Mesendoderm (in vitro differentiated cells): ENCODE measurements at regions not wholly inside any gene's neighbourhood (a gene's known extent, or its start where the extent isn't known, plus 50 kb on each side); places are given as distances from the start of the nearest gene placed in this dataset.
A peak's percentile ranks its signal among the peaks of the same experiment; 100 is the strongest.

Experiments
- DNase-seq: peaks from one replicate; pipeline ENCODE4 v3.0.0; 2013
- H2AK5ac ChIP-seq: 2 replicates; pipeline ENCODE4 v1.6.1; 2013; ENCODE audit warnings: low read length, inconsistent platforms
- H2BK120ac ChIP-seq: 2 replicates; pipeline ENCODE4 v1.6.1; 2013; ENCODE audit warnings: low read depth, mild to moderate bottlenecking, low read length, moderate library complexity, mixed read lengths
- H2BK15ac ChIP-seq: replicated peaks from 2 replicates; pipeline ENCODE4 v1.6.1; 2013; ENCODE audit warnings: low read depth, mild to moderate bottlenecking, moderate library complexity
- H2BK5ac ChIP-seq: 2 replicates; pipeline ENCODE4 v1.6.1; 2013; ENCODE audit warnings: low read length, inconsistent platforms
- H3K18ac ChIP-seq: 2 replicates; pipeline ENCODE4 v1.6.1; 2013; ENCODE audit warnings: mild to moderate bottlenecking, low read length, mixed read lengths
- H3K23ac ChIP-seq: one replicate; pipeline ENCODE4 v1.6.1; 2013; ENCODE audit warnings: low read length
- H3K27ac ChIP-seq: 2 replicates; pipeline ENCODE4 v1.5.1; 2013; ENCODE audit warnings: low read depth, mild to moderate bottlenecking, inconsistent platforms, low read length, moderate library complexity
- H3K27me3 ChIP-seq: 2 replicates; pipeline ENCODE4 v1.6.1; 2013; ENCODE audit warnings: low read length, control low read depth, mild to moderate bottlenecking, inconsistent platforms; ENCODE audit not compliant: insufficient read depth, poor library complexity
- H3K36me3 ChIP-seq: 2 replicates; pipeline ENCODE4 v1.6.1; 2013; ENCODE audit warnings: low read length, inconsistent platforms; ENCODE audit not compliant: control insufficient read depth, insufficient read depth
- H3K4ac ChIP-seq: one replicate; pipeline ENCODE4 v1.6.1; 2013; ENCODE audit warnings: low read depth, mild to moderate bottlenecking, low read length, moderate library complexity
- H3K4me1 ChIP-seq: 2 replicates; pipeline ENCODE4 v1.6.1; 2013; ENCODE audit warnings: low read depth, low read length, inconsistent platforms; ENCODE audit not compliant: control insufficient read depth
- H3K4me2 ChIP-seq: 2 replicates; pipeline ENCODE4 v1.6.1; 2013; ENCODE audit warnings: low read length
- H3K4me3 ChIP-seq: 2 replicates; pipeline ENCODE4 v1.5.1; 2013; ENCODE audit warnings: mild to moderate bottlenecking, low read length
- H3K56ac ChIP-seq: one replicate; pipeline ENCODE4 v1.6.1; 2013; ENCODE audit warnings: low read length
- H3K79me1 ChIP-seq: 2 replicates; pipeline ENCODE4 v1.6.1; 2013; ENCODE audit warnings: low read length, inconsistent platforms
- H3K79me2 ChIP-seq: 2 replicates; pipeline ENCODE4 v1.6.1; 2013; ENCODE audit warnings: mild to moderate bottlenecking, low read length; ENCODE audit not compliant: control insufficient read depth, insufficient read depth
- H3K9ac ChIP-seq: 2 replicates; pipeline ENCODE4 v1.6.1; 2013; ENCODE audit warnings: low read length, inconsistent platforms
- H4K5ac ChIP-seq: one replicate; pipeline ENCODE4 v1.6.1; 2013; ENCODE audit warnings: low read length
- H4K8ac ChIP-seq: one replicate; pipeline ENCODE4 v1.6.1; 2013; ENCODE audit warnings: low read depth, mild to moderate bottlenecking, control low read depth, low read length, moderate library complexity
- WGBS: extraction: QIAGEN DNeasy Blood & Tissue Kit; methylation state at CpG from one replicate; pipeline ENCODE4 v1.1.7; 2013; ENCODE audit warnings: low lambda C conversion rate, missing lambda C conversion rate; ENCODE audit not compliant: insufficient coverage; ENCODE audit errors: extremely low coverage; 5-methylcytosine and 5-hydroxymethylcytosine counted together

- H3K4ac ChIP-seq = peak overlapping the region; percentile 6
- no peak overlapping the region for H4K5ac ChIP-seq
- peak overlapping the region; percentile 73 for H3K27ac ChIP-seq
- H3K18ac ChIP-seq = peak overlapping the region; percentile 85
- H4K8ac ChIP-seq = no peak overlapping the region
- WGBS = no CpG with 5 or more reads among the region's 6 CpGs
- peak; percentile 90 for DNase-seq
- no peak overlapping the region for H3K4me3 ChIP-seq
- no peak overlapping the region for H3K23ac ChIP-seq
- H3K4me2 ChIP-seq = no peak overlapping the region
- H3K36me3 ChIP-seq = no peaks in the 10 kb centered on the region
- no peak overlapping the region for H2BK15ac ChIP-seq
- peaks cover 5% of the 10 kb centered on the region for H3K4me1 ChIP-seq
- H3K9ac ChIP-seq = no peak overlapping the region
- no peaks in the 10 kb centered on the region for H3K79me2 ChIP-seq
- H3K56ac ChIP-seq = peak overlapping the region; percentile 70
- no peaks in the 10 kb centered on the region for H3K79me1 ChIP-seq
- H2AK5ac ChIP-seq = no peak overlapping the region
- no peak overlapping the region for H2BK120ac ChIP-seq
- H3K27me3 ChIP-seq = no peaks in the 10 kb centered on the region
- peak overlapping the region; percentile 37 for H2BK5ac ChIP-seq
These were observed 332.4 kb upstream of the PRDM1 start for GRCh38 chr6:105753620-105754211.

GRCh38 chr6:105753207-105753606 is 332.9 kb upstream of the PRDM1 start:
- peak overlapping the region; percentile 70 for H3K56ac ChIP-seq
- H4K5ac ChIP-seq = no peak overlapping the region
- H3K4me2 ChIP-seq = no peak overlapping the region
- peak overlapping the region; percentile 53 for H3K18ac ChIP-seq
- no peak overlapping the region for H3K23ac ChIP-seq
- H3K79me1 ChIP-seq = no peaks in the 10 kb centered on the region
- H3K79me2 ChIP-seq = no peaks in the 10 kb centered on the region
- H3K4me3 ChIP-seq = no peak overlapping the region
- no peak overlapping the region for H3K4ac ChIP-seq
- peak overlapping the region; percentile 51 for H2BK5ac ChIP-seq
- H3K27me3 ChIP-seq = no peaks in the 10 kb centered on the region
- peak overlapping the region; percentile 35 for H2AK5ac ChIP-seq
- H3K36me3 ChIP-seq = no peaks in the 10 kb centered on the region
- H3K27ac ChIP-seq = peak overlapping the region; percentile 13
- no peak overlapping the region for H2BK120ac ChIP-seq
- H3K4me1 ChIP-seq = peaks cover 5% of the 10 kb centered on the region
- DNase-seq = no peak
- no CpG with 5 or more reads among the region's 8 CpGs for WGBS
- no peak overlapping the region for H3K9ac ChIP-seq
- H2BK15ac ChIP-seq = no peak overlapping the region
- H4K8ac ChIP-seq = no peak overlapping the region

- H3K36me3 ChIP-seq = no peaks in the 10 kb centered on the region
- H2AK5ac ChIP-seq = no peak overlapping the region
- H3K18ac ChIP-seq = no peak overlapping the region
- H4K8ac ChIP-seq = no peak overlapping the region
- H2BK5ac ChIP-seq = no peak overlapping the region
- no peak overlapping the region for H2BK15ac ChIP-seq
- no peak overlapping the region for H3K23ac ChIP-seq
- DNase-seq = no peak
- H3K9ac ChIP-seq = no peak overlapping the region
- no peaks in the 10 kb centered on the region for H3K79me2 ChIP-seq
- no peak overlapping the region for H3K4me2 ChIP-seq
- no peak overlapping the region for H3K27ac ChIP-seq
- H3K79me1 ChIP-seq = no peaks in the 10 kb centered on the region
- peak overlapping the region; percentile 57 for H3K56ac ChIP-seq
- H3K4ac ChIP-seq = no peak overlapping the region
- H3K4me1 ChIP-seq = peaks cover 5% of the 10 kb centered on the region
- H3K27me3 ChIP-seq = no peaks in the 10 kb centered on the region
- peak overlapping the region; percentile 13 for H2BK120ac ChIP-seq
- WGBS = no CpG with 5 or more reads among the region's 3 CpGs
- no peak overlapping the region for H3K4me3 ChIP-seq
- no peak overlapping the region for H4K5ac ChIP-seq
These were observed 336.0 kb upstream of the PRDM1 start for GRCh38 chr6:105750089-105750488.

- Histone ChIP-seq H2BK15ac (no peak overlapping the region), H3K4me1 (peaks cover 3% of the 10 kb centered on the region), H3K18ac (no peak overlapping the region), H4K8ac (no peak overlapping the region), H3K79me2 (no peaks in the 10 kb centered on the region), H3K4me2 (no peak overlapping the region), H3K4ac (no peak overlapping the region), H3K4me3 (no peak overlapping the region), H2AK5ac (peak overlapping the region; percentile 91), H2BK5ac (no peak overlapping the region), H3K56ac (peak overlapping the region; percentile 17), H3K27me3 (no peaks in the 10 kb centered on the region), H3K36me3 (no peaks in the 10 kb centered on the region), H4K5ac (no peak overlapping the region), H3K79me1 (no peaks in the 10 kb centered on the region), H3K23ac (no peak overlapping the region), H3K9ac (no peak overlapping the region), H3K27ac (no peak overlapping the region), H2BK120ac (no peak overlapping the region)
- WGBS = no CpG with 5 or more reads among the region's 6 CpGs
- peak; percentile 61 for DNase-seq
These were observed 337.4 kb upstream of the PRDM1 start for GRCh38 chr6:105748737-105749161.

GRCh38 chr6:105747823-105748405 is 338.2 kb upstream of the PRDM1 start:
- Histone ChIP-seq H3K4me1 (no peaks in the 10 kb centered on the region), H4K5ac (no peak overlapping the region), H3K18ac (no peak overlapping the region), H3K4me3 (no peak overlapping the region), H2BK15ac (no peak overlapping the region), H2AK5ac (no peak overlapping the region), H3K9ac (no peak overlapping the region), H3K36me3 (no peaks in the 10 kb centered on the region), H3K79me1 (no peaks in the 10 kb centered on the region), H3K4ac (no peak overlapping the region), H3K27me3 (no peaks in the 10 kb centered on the region), H4K8ac (no peak overlapping the region), H2BK5ac (no peak overlapping the region), H3K4me2 (no peak overlapping the region), H3K23ac (no peak overlapping the region), H2BK120ac (no peak overlapping the region), H3K27ac (no peak overlapping the region), H3K56ac (no peak overlapping the region), H3K79me2 (no peaks in the 10 kb centered on the region)
- no peak for DNase-seq
- WGBS = no CpG with 5 or more reads among the region's 3 CpGs

GRCh38 chr6:105746509-105746908 is 339.6 kb upstream of the PRDM1 start:
- Histone ChIP-seq H2BK15ac (peak overlapping the region; percentile 60), H3K4me1 (no peaks in the 10 kb centered on the region), H2BK5ac (no peak overlapping the region), H3K4me2 (no peak overlapping the region), H4K8ac (no peak overlapping the region), H3K27ac (no peak overlapping the region), H4K5ac (no peak overlapping the region), H3K36me3 (no peaks in the 10 kb centered on the region), H3K18ac (no peak overlapping the region), H3K9ac (no peak overlapping the region), H2AK5ac (no peak overlapping the region), H2BK120ac (no peak overlapping the region), H3K4ac (peak overlapping the region; percentile 27), H3K27me3 (no peaks in the 10 kb centered on the region), H3K79me1 (no peaks in the 10 kb centered on the region), H3K56ac (no peak overlapping the region), H3K23ac (no peak overlapping the region), H3K4me3 (no peak overlapping the region), H3K79me2 (no peaks in the 10 kb centered on the region)
- no CpG with 5 or more reads among the region's 1 CpG for WGBS
- no peak for DNase-seq
